GM18507 (cell line): ENCODE measurements at regions not wholly inside any gene's neighbourhood (a gene's known extent, or its start where the extent isn't known, plus 50 kb on each side); places are given as distances from the start of the nearest gene placed in this dataset.

Experiments used
- DNase-seq: peaks from one replicate; pipeline ENCODE4 v3.0.0; 2011; ENCODE audit warnings: low read depth; ENCODE audit not compliant: insufficient read length; ENCODE audit errors: extremely low spot score
- FAIRE-seq: peaks from 2 replicates; lab custom pipeline; 2011; peaks lifted over from hg19 to GRCh38; lab: Jason Lieb, UNC

GRCh38 chr6:5946701-5947100 lies 60.0 kb downstream of the NRN1 start:
- no peak for DNase-seq
- FAIRE-seq, result no peak

DNA sequence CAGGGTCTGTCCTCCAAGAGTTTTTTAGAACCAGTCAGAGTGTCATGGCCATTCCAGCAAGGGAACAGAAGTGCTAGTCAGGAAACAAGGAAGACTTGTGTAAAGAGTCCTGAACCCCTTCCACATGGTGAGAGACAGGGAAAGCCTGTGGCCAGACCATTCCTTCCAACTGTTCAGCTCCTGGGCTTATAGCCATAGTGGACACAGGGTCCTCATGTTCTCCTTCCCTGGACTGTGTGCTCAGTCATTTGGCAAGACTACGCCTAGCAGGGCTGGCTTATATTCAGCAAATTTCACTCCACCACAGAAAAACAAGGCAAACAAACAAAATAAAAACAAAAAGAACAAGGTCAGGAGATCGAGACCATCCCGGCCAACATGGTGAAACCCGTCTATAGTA lies 60.5 kb downstream of the NRN1 start:
- no peak for FAIRE-seq
- no peak for DNase-seq

DNA sequence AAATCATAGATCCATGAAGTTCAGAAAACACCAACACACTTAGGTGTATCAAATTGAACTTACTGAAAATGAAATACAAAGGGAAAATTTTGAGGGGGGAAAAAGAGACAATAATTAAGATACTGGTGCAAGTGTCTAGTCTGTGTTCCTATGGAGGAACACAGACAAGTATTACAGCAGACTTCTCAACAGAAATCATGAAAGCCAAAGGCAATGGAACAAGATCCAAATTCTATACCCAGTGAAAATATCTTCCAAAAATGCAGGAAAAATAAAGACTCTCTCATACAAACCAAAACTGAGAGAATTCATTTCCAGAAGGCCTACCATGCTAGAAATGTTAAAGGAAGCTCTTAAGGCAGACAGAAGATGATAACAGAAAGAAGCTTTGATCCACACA lies 63.1 kb downstream of the NRN1 start:
- DNase-seq, result no peak
- no peak for FAIRE-seq

- FAIRE-seq (no peak), DNase-seq (no peak)
These were observed 64.1 kb downstream of the NRN1 start for GRCh38 chr6:5942591-5942990.

DNA sequence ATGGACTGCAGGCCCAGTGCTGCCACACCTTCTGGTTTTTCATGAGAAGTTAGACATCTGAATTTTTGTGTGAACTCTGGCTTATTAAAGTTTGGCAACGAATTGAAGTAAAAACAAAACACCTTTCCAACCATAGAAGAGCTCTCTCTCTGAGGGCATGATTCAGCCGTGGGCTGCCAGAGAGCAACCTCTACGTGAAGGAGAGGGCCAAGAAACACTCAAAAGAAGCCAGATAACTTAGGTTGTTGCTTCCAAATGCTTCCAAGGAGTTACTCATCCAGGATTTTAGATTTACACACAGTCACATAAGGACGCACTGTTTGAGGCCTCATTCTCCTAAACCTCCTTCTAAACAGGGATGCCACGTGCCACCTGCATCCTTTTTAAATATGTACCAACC lies 65.5 kb downstream of the NRN1 start:
- no peak for DNase-seq
- no peak for FAIRE-seq

DNA sequence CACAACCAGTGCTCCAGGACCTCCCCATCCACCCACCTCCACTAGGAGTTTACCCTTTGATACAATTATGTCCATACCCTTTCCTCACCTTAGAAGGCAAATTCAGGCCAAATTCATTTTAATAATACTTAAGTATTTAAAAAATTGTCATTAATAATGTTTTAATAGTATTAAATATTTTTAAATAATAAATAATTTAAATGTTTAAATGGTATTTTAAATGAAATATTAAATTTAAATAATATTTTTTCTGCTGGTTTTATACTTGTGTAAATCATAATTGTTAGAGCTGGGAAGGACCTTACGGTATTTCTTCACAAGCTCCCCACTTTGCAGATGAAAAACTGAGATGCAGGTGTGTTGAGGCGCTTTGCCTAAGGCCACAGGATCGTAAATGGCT lies 67.8 kb downstream of the NRN1 start:
- no peak for DNase-seq

GRCh38 chr6:5937936-5938706 lies 68.6 kb downstream of the NRN1 start:
- no peak for DNase-seq
- FAIRE-seq, result no peak

More for the DNA sequence above, 67.8 kb downstream of the NRN1 start:
- FAIRE-seq, result no peak

- FAIRE-seq (no peak), DNase-seq (no peak)
These were observed 69.4 kb downstream of the NRN1 start for GRCh38 chr6:5937169-5937909.

DNA sequence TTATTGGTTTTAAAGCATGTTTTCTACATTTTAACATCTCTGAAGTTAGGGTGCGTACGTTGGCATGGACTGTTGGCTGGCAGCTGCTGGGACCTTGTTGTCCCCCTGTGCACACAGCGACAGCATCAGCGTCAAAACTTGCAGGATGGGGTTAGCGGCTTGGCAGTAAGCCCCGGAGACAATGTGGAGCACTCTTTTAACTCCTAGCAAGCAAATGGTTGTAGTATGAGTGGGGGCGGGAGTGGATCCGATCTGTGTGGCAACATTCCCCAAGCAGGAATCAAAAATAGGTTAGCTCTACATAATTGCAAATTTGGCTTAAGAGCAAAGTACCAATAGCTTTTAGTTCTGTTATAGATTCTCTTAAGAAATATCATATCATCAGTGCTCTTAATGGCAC lies 70.1 kb downstream of the NRN1 start:
- no peak for DNase-seq
- no peak for FAIRE-seq

GRCh38 chr6:5936140-5936539 lies 70.6 kb downstream of the NRN1 start:
- DNase-seq, result no peak
- FAIRE-seq, result no peak

- no peak for DNase-seq
- no peak for FAIRE-seq
These were observed 75.8 kb downstream of the NRN1 start for GRCh38 chr6:5930968-5931367.

DNA sequence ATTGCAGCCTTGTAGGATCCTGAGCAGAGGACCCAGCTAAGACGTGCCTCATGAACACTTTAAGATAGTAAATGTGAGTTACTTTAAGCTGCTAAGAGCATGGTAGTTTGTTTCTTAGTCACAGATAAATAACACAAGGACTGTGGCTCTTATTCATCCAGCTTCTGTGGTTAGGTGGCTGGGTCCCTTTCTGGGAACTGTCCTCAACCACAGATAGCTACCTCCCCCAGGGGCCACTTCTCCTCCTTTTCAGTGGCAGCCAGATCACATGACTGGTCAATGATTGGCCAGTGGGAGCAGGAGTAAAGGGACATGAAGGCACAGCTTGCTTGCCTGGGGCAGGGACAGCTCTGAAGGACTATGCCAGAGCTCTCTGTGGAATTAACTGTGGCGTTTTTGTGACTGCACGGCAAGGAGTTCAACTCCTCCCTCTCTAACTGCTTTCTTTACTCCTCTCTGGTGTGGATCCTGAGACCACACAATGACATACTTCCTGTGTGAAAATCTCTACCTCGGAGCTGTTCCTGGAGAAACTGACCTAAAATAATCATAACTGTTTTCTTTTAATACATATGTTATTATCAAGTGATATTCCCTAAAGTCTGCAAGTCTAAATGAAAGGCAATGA lies 76.5 kb downstream of the NRN1 start:
- FAIRE-seq (no peak), DNase-seq (no peak)

GRCh38 chr6:5923840-5924239 lies 82.9 kb downstream of the NRN1 start:
- no peak for DNase-seq
- no peak for FAIRE-seq

DNA sequence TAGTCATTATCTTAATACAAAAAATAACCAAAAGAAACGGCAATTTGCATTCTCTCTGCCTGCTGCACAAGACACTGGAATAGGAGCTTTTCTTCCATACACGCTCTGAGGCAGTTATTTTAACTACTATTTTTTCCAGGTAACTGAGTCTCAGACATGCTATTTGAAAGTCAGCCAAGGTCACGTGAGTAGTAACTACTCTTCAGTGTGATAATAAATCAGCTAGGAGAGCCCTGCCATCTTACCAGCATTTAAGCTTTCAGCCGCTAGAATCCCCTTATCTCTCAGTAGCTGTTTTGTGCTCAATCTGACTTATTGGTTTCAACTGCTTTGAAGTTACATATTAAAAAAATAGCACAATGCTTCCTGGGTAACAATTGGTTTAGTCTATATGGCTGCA lies 84.5 kb downstream of the NRN1 start:
- DNase-seq (no peak), FAIRE-seq (no peak)

- DNase-seq (no peak), FAIRE-seq (no peak)
These were observed 97.0 kb downstream of the NRN1 start for GRCh38 chr6:5909721-5910120.

DNA sequence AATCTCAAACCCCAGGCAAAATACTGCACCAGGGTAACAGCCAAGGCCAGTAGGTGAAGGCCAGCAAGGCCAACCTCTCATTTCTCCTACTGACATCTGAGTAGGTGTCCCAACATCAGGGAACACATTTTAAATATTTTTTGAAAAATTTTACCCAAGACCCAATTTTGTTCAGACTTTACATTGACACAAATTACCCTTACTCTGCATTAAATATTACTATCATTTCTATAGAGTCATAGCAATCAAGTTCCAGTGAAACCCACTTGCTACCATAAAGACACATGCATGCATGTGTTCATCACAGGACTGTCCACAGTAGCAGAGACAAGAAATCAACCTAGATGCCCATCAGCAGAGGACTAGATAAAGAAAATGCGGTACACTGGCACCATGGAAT lies 99.9 kb downstream of the NRN1 start:
- FAIRE-seq (no peak), DNase-seq (no peak)

DNA sequence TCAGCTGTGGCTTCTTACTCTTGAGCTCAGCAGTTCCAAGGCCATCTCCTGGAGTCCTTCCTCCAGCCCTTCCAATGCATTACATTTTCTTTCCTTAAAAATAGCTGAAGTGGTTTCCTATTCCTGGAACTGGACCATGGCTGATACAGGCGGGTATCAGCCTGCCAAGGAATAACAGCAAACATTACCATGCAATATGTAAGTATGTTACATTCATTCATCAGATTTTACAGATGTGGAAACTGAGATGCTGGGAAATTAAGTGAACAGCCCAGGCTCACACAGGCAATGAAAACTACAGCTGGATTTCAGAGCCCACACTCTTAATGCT lies 100.4 kb downstream of the NRN1 start:
- DNase-seq (no peak), FAIRE-seq (no peak)

- FAIRE-seq, result no peak
- DNase-seq, result no peak
These were observed 101.0 kb downstream of the NRN1 start for GRCh38 chr6:5905431-5906339.

DNA sequence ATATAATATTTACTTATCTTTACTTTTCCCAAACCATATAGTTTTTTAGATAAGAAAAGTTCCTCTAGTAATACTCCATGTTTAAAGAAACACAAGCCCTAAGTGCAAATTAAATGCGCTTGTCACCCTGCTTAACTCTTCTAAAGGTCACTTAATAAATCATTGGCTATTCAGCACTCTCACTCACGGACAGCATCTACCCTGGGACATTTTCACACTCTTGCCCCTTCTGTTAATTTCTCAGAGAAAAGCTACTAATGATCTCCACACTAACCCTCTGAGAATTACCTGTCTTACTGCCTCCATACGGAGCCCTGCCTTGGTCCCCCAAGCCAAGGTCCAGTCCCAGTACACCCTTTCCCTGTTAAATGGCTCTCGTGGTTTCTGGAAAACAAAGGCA lies 102.2 kb downstream of the NRN1 start:
- DNase-seq (no peak), FAIRE-seq (no peak)
